CD14-positive monocyte (primary cell): ENCODE measurements at regions not wholly inside any gene's neighbourhood (a gene's known extent, or its start where the extent isn't known, plus 50 kb on each side); places are given as distances from the start of the nearest gene placed in this dataset.

Experiments
- DNase-seq, 3 donors: peaks; one replicate each; pipeline ENCODE4 v3.0.0-alpha.2; 2011 to 2022
- H2AFZ ChIP-seq: 2 replicates; pipeline ENCODE4 v1.6.0; 2012; ENCODE audit warnings: mild to moderate bottlenecking, low read depth, low read length, inconsistent platforms; ENCODE audit not compliant: insufficient read depth, poor library complexity, severe bottlenecking
- H3K27ac ChIP-seq, 2 donors: 1 replicate in 1 of 2; 2 replicates in 1 of 2; pipeline ENCODE4 v1.5.1; 2012 to 2013; ENCODE audit warnings: low read length in 2 of 2, control low read depth in 1 of 2, inconsistent platforms in 1 of 2, low read depth in 1 of 2, mild to moderate bottlenecking in 1 of 2
- H3K27me3 ChIP-seq, 2 donors: one replicate each; pipeline versions ENCODE4 v1.6.0 to v1.6.1; 2011 to 2013; ENCODE audit warnings: low read length in 2 of 2; ENCODE audit not compliant: control insufficient read depth in 2 of 2, insufficient read depth in 2 of 2
- H3K36me3 ChIP-seq, 2 donors: replicated peaks in 1 of 2; 1 replicate in 1 of 2; 2 replicates in 1 of 2; pipeline versions ENCODE4 v1.5.1 to v1.6.1; 2012 to 2013; ENCODE audit warnings: low read length in 2 of 2, control low read depth in 1 of 2, inconsistent platforms in 1 of 2, mild to moderate bottlenecking in 1 of 2; ENCODE audit not compliant: insufficient read depth in 2 of 2, control insufficient read depth in 1 of 2
- H3K4me1 ChIP-seq, 2 donors: 1 replicate in 1 of 2; 2 replicates in 1 of 2; pipeline versions ENCODE4 v1.5.1 to v1.6.1; 2012 to 2013; ENCODE audit warnings: low read length in 2 of 2, control low read depth in 1 of 2, inconsistent platforms in 1 of 2, mild to moderate bottlenecking in 1 of 2, moderate library complexity in 1 of 2; ENCODE audit not compliant: insufficient read depth in 2 of 2, control insufficient read depth in 1 of 2
- H3K4me2 ChIP-seq: replicated peaks from 2 replicates; pipeline ENCODE3; 2012; ENCODE audit warnings: low read length, moderate library complexity, mild to moderate bottlenecking; ENCODE audit not compliant: poor library complexity, severe bottlenecking; ENCODE audit errors: extremely low read depth
- H3K4me3 ChIP-seq, 3 experiments: fragments of 200-600 bp in 1 of 3; sonication (generic) in 1 of 3; replicated peaks in 1 of 3; 1 replicate in 2 of 3; 2 replicates in 1 of 3; pipeline ENCODE4 v1.5.1; 2011 to 2013; ENCODE audit warnings: low read length in 3 of 3, mild to moderate bottlenecking in 3 of 3, control low read depth in 2 of 3, low read depth in 2 of 3, inconsistent platforms in 1 of 3, moderate library complexity in 1 of 3
- H3K79me2 ChIP-seq: 2 replicates; pipeline ENCODE4 v1.6.0; 2012; ENCODE audit warnings: mild to moderate bottlenecking, control low read depth, inconsistent platforms, low read length, moderate library complexity; ENCODE audit not compliant: insufficient read depth
- H3K9ac ChIP-seq: 2 replicates; pipeline ENCODE4 v1.6.0; 2017; ENCODE audit warnings: low read length, mild to moderate bottlenecking; ENCODE audit not compliant: insufficient read depth, poor library complexity, severe bottlenecking
- H3K9me3 ChIP-seq, 2 donors: replicated peaks in 1 of 2; 1 replicate in 1 of 2; 2 replicates in 1 of 2; pipeline versions ENCODE4 v1.5.1 to v1.6.1; 2012 to 2013; ENCODE audit warnings: low read length in 2 of 2, control low read depth in 1 of 2; ENCODE audit not compliant: control insufficient read depth in 1 of 2, insufficient read depth in 1 of 2
- H4K20me1 ChIP-seq: 2 replicates; pipeline ENCODE4 v1.6.0; 2012; ENCODE audit warnings: mild to moderate bottlenecking, low read length, control low read depth, moderate library complexity; ENCODE audit not compliant: insufficient read depth
- H3K27ac Mint-ChIP-seq, 7 donors: one replicate each; pipeline ENCODE4 v1.8.0; 2020; ENCODE audit warnings: mild to moderate bottlenecking in 7 of 7, mixed read lengths in 7 of 7, moderate library complexity in 6 of 7, inconsistent platforms in 2 of 7
- H3K27me3 Mint-ChIP-seq, 3 donors: one replicate each; pipeline ENCODE4 v1.8.0; 2021 to 2022; ENCODE audit warnings: low read depth in 3 of 3, mild to moderate bottlenecking in 3 of 3, mixed read lengths in 3 of 3, moderate library complexity in 3 of 3, inconsistent platforms in 1 of 3
- H3K36me3 Mint-ChIP-seq, 2 donors: one replicate each; pipeline ENCODE4 v1.8.0; 2020; ENCODE audit warnings: mixed read lengths in 2 of 2, inconsistent platforms in 1 of 2, mild to moderate bottlenecking in 1 of 2
- H3K4me1 Mint-ChIP-seq: one replicate; pipeline ENCODE4 v1.8.0; 2020; ENCODE audit warnings: mild to moderate bottlenecking, mixed read lengths
- H3K4me3 Mint-ChIP-seq, 2 donors: one replicate each; pipeline ENCODE4 v1.8.0; 2020; ENCODE audit warnings: mild to moderate bottlenecking in 2 of 2, mixed read lengths in 2 of 2, moderate library complexity in 1 of 2
- H3K9me3 Mint-ChIP-seq, 7 donors: one replicate each; pipeline ENCODE4 v1.8.0; 2020 to 2022; ENCODE audit warnings: mixed read lengths in 7 of 7, mild to moderate bottlenecking in 6 of 7, moderate library complexity in 6 of 7, inconsistent platforms in 2 of 7
- WGBS: methylation state at CpG from one replicate; pipeline ENCODE4 v1.1.5; 2013; ENCODE audit warnings: missing lambda C conversion rate; ENCODE audit not compliant: insufficient coverage; 5-methylcytosine and 5-hydroxymethylcytosine counted together
- intact Hi-C, 2 donors: fragments of 100-400 bp; cut with micrococcal nuclease; formaldehyde crosslinking; loops; one replicate each; pipeline versions ENCODE4 v1.15.0 to v1.15.1; 2023
- TF ChIP-seq, protein P1 (sequence below): fragments of 200-600 bp; IDR thresholded peaks from one replicate; pipeline ENCODE4 v1.8.0; 2022; ENCODE audit warnings: antibody characterized with exemption, mild to moderate bottlenecking

DNA sequence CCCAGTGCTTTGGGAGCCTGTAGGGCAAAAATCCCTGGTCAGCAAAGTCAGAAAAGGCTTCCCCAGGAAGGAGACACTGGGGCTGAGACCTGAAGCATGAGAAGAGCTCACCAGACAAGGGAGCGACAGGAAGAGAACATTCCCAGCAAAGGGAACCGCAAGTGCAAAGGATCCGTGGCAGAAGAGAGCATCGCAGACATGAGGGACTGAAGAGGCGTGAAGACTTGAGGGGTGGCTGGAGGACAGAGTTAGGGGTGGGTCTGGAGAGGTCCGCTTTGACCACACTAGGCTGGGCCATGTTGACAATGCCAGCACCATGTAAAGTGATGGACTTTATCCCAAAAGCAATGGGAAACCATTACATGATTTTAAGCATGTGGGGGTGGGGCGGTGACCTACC, 128.1 kb upstream of the IRX3 start:
- H3K27ac ChIP-seq: no peak overlapping the region
- 96% methylated on average over 6 of the region's 7 CpGs for WGBS
- H3K79me2 ChIP-seq: no peaks in the 10 kb centered on the region
- Mint-ChIP-seq H3K4me1 (no peaks in the 10 kb centered on the region), H3K36me3 (no peaks in the 10 kb centered on the region), H3K4me3 (no peak overlapping the region), H3K27ac (peak overlapping the region in 1 of 7 donors; percentile 26), H3K27me3 (peaks cover 14 to 36% (median 36%) of the 10 kb centered on the region in 3 donors), H3K9me3 (peaks cover 0 to 2% (median 0%) of the 10 kb centered on the region in 7 donors)
- no peak overlapping the region for H3K4me3 ChIP-seq
- H3K27me3 ChIP-seq: peaks cover 9 to 12% of the 10 kb centered on the region in 2 donors
- H3K9ac ChIP-seq: no peak overlapping the region
- no peaks in the 10 kb centered on the region for H3K36me3 ChIP-seq
- DNase-seq: no peak
- H3K9me3 ChIP-seq: no peaks in the 10 kb centered on the region
- no peaks in the 10 kb centered on the region for H4K20me1 ChIP-seq
- TF ChIP-seq, protein P1, sequence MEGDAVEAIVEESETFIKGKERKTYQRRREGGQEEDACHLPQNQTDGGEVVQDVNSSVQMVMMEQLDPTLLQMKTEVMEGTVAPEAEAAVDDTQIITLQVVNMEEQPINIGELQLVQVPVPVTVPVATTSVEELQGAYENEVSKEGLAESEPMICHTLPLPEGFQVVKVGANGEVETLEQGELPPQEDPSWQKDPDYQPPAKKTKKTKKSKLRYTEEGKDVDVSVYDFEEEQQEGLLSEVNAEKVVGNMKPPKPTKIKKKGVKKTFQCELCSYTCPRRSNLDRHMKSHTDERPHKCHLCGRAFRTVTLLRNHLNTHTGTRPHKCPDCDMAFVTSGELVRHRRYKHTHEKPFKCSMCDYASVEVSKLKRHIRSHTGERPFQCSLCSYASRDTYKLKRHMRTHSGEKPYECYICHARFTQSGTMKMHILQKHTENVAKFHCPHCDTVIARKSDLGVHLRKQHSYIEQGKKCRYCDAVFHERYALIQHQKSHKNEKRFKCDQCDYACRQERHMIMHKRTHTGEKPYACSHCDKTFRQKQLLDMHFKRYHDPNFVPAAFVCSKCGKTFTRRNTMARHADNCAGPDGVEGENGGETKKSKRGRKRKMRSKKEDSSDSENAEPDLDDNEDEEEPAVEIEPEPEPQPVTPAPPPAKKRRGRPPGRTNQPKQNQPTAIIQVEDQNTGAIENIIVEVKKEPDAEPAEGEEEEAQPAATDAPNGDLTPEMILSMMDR: no peak
- intact Hi-C loops: no loop called here
- H3K4me2 ChIP-seq: no peak overlapping the region
- H2AFZ ChIP-seq: no peak overlapping the region
- no peaks in the 10 kb centered on the region for H3K4me1 ChIP-seq

DNA sequence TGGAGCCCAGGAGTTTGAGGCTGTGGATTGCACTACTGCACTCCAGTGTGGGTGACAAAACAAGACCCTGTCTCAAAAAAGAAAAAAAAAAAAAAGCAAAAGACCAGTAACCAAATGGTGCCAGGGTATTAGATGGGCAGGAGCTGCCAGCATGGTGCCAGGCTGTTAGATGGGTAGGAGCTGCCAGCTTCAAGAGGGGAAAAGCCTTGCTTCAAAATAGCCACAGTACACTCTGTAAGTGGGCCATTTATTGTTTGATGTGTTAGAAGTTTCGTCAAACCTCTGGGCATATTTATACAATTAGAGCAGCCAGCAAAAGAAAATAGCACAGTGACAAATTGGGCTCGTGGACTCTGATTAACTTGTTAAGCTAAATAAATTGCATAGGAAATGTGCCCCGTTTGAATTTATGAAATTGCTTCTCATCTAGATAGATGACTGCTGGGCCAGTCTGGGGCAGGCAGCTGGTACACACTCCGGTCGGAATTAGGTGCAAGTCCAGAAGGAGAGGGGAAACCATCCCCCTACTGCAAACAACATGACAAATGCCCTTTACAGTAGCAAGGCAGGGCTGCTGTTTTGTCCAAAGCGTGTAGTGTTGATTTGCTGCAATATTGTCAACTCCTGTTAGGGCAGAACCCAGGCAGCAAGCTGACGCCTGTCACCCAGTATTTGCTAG, 126.3 kb upstream of the IRX3 start:
- TF ChIP-seq, protein P1: no peak
- Mint-ChIP-seq H3K4me1 (no peaks in the 10 kb centered on the region), H3K4me3 (no peak overlapping the region), H3K27me3 (peaks cover 17 to 41% (median 35%) of the 10 kb centered on the region in 3 donors), H3K9me3 (peaks cover 0 to 2% (median 0%) of the 10 kb centered on the region in 7 donors), H3K27ac (no peak overlapping the region), H3K36me3 (no peaks in the 10 kb centered on the region)
- intact Hi-C loops: no loop called here
- H3K4me3 ChIP-seq: no peak overlapping the region
- no peaks in the 10 kb centered on the region for H3K36me3 ChIP-seq
- H3K4me1 ChIP-seq: no peaks in the 10 kb centered on the region
- peaks cover 9 to 12% of the 10 kb centered on the region in 2 donors for H3K27me3 ChIP-seq
- no peak overlapping the region for H3K9ac ChIP-seq
- no peaks in the 10 kb centered on the region for H4K20me1 ChIP-seq
- no peaks in the 10 kb centered on the region for H3K9me3 ChIP-seq
- 92% methylated on average over 4 of the region's 7 CpGs for WGBS
- DNase-seq: no peak
- no peak overlapping the region for H3K4me2 ChIP-seq
- H3K27ac ChIP-seq: no peak overlapping the region
- H2AFZ ChIP-seq: no peak overlapping the region
- H3K79me2 ChIP-seq: no peaks in the 10 kb centered on the region
